ENCODE measurements at regions not wholly inside any gene's neighbourhood (a gene's known extent, or its start where the extent isn't known, plus 50 kb on each side); places are given as distances from the start of the nearest gene placed in this dataset.

DNA sequence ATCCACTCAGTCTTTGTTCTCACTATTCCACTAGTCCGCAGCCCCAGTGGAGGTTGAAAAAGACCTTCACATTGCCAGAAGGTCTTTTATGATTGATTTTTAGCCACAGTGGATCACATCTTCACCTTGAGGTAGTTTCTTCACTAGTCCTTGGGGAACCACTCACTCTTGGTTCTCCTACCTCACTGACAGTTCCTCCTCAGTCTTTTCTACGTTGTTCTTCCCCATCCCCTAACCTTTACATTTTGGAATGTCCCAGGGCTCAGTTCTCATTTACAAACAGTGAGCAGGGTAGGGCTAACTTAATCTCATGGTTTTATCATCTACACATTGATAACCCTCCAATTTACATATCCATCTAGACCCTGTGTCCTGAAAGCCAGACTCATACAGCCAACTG lies 316.4 kb upstream of the SORL1-AS1 start:
- H3K27me3 Mint-ChIP-seq (ENCODE audit: low read depth): no peaks in the 10 kb centered on the region
- peaks cover 33% of the 10 kb centered on the region for H3K4me1 Mint-ChIP-seq
- peaks cover 12% of the 10 kb centered on the region for H3K9me3 Mint-ChIP-seq
- no peak overlapping the region for H3K27ac Mint-ChIP-seq
- no peaks in the 10 kb centered on the region for H3K36me3 Mint-ChIP-seq
- TF ChIP-seq, protein P1, sequence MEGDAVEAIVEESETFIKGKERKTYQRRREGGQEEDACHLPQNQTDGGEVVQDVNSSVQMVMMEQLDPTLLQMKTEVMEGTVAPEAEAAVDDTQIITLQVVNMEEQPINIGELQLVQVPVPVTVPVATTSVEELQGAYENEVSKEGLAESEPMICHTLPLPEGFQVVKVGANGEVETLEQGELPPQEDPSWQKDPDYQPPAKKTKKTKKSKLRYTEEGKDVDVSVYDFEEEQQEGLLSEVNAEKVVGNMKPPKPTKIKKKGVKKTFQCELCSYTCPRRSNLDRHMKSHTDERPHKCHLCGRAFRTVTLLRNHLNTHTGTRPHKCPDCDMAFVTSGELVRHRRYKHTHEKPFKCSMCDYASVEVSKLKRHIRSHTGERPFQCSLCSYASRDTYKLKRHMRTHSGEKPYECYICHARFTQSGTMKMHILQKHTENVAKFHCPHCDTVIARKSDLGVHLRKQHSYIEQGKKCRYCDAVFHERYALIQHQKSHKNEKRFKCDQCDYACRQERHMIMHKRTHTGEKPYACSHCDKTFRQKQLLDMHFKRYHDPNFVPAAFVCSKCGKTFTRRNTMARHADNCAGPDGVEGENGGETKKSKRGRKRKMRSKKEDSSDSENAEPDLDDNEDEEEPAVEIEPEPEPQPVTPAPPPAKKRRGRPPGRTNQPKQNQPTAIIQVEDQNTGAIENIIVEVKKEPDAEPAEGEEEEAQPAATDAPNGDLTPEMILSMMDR (IDR thresholded peaks at IDR 0.05; ENCODE audit: unreplicated experiment): no peak
- DNase-seq (ENCODE audit: low spot score in 2 of 2, unreplicated experiment in 2 of 2): no peak
- H3K4me3 Mint-ChIP-seq: no peak overlapping the region

DNA sequence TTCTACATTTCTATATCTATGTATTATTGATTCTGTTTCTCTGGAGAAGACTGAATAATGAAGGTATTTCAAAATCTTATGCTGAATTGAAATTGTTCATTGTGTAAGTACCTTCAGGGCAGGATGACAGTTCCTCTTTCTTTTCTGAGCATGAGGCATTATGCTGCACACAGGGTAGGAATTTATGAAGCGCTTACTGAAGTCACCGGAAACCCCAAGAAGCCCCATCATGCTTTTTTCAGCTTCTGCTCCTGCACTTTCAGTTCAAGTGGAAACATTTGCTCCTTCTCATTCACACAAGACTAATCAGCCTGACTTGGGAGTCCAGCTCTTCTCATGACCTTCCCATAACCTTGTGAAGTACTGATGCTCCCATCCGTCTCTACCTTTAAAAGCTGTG lies 314.7 kb upstream of the SORL1-AS1 start:
- TF ChIP-seq, protein P1 (IDR thresholded peaks at IDR 0.05; ENCODE audit: unreplicated experiment): no peak
- peak overlapping the region; percentile 75 for H3K27ac Mint-ChIP-seq
- no peak overlapping the region for H3K4me3 Mint-ChIP-seq
- H3K4me1 Mint-ChIP-seq: peaks cover 48% of the 10 kb centered on the region
- H3K9me3 Mint-ChIP-seq: peaks cover 12% of the 10 kb centered on the region
- H3K36me3 Mint-ChIP-seq: no peaks in the 10 kb centered on the region
- DNase-seq (ENCODE audit: low spot score in 2 of 2, unreplicated experiment in 2 of 2): no peak
- no peaks in the 10 kb centered on the region for H3K27me3 Mint-ChIP-seq (ENCODE audit: low read depth)

DNA sequence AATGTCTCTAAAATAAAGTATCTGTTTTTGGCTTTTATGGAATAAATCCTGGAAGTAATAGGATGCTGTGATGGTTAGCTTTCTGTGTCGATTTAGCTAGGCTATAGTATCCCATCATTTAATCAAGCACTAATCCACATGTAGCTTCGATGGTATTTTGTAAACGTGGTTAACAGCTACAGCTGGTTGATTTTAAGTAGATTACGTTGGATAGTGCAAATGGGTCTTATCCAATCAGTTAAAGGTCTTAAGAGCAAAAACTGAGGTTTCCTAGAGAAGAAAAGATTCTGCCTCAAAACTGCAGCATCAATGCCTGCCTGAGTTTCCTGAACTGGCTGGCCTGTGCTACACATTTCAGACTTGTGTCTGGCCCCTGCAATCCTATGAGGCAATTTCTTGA lies 314.2 kb upstream of the SORL1-AS1 start:
- TF ChIP-seq, protein P1 (IDR thresholded peaks at IDR 0.05; ENCODE audit: unreplicated experiment): no peak
- H3K36me3 Mint-ChIP-seq: no peaks in the 10 kb centered on the region
- no peak for DNase-seq (ENCODE audit: low spot score in 2 of 2, unreplicated experiment in 2 of 2)
- H3K4me1 Mint-ChIP-seq: peaks cover 48% of the 10 kb centered on the region
- H3K27me3 Mint-ChIP-seq (ENCODE audit: low read depth): no peaks in the 10 kb centered on the region
- no peak overlapping the region for H3K4me3 Mint-ChIP-seq
- no peak overlapping the region for H3K27ac Mint-ChIP-seq
- H3K9me3 Mint-ChIP-seq: peaks cover 12% of the 10 kb centered on the region

DNA sequence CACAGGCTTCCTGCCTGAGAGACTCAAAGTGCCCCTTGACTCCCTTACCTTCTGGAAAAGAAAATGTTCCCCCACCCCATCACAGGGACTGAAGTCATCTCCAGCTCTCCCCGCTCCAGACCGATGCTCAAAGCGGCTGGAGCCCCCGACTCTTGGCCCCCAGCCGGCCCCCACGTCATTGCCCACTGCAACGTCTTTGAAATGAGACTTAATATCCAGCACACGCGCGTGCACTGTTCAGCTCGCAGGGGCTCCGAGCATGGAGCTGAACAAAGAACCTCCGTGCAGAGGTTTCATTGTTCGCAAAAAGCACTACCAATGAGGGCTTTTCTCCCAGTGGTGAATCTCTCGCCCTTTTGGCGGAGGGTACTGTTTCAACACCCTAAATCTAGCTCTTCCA lies 313.4 kb upstream of the SORL1-AS1 start:
- peaks cover 46% of the 10 kb centered on the region for H3K4me1 Mint-ChIP-seq
- no peaks in the 10 kb centered on the region for H3K36me3 Mint-ChIP-seq
- H3K27me3 Mint-ChIP-seq (ENCODE audit: low read depth): no peaks in the 10 kb centered on the region
- H3K9me3 Mint-ChIP-seq: peaks cover 12% of the 10 kb centered on the region
- H3K27ac Mint-ChIP-seq: peak overlapping the region; percentile 88
- DNase-seq (ENCODE audit: low spot score in 2 of 2, unreplicated experiment in 2 of 2): no peak
- TF ChIP-seq, protein P1 (IDR thresholded peaks at IDR 0.05; ENCODE audit: unreplicated experiment): no peak
- H3K4me3 Mint-ChIP-seq: no peak overlapping the region

DNA sequence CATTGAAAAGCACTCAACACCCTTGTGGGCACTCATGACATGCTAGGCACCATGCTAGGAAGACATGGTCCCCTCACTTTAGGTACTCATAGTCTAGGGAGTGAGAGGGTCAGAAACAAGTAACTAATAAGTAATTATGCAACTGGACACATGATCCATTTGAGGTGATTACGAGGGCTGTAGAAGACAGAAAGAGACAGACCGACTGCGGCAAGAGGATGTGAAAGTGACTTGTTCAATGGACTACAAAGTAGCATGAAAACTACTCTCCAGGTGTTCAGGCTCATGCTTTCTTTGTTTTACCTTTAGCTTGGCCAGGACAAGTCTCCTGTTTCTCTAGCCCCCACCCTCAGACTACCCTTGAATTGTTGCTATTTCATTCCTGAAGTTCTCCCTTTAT lies 310.8 kb upstream of the SORL1-AS1 start:
- no peaks in the 10 kb centered on the region for H3K36me3 Mint-ChIP-seq
- no peaks in the 10 kb centered on the region for H3K27me3 Mint-ChIP-seq (ENCODE audit: low read depth)
- no peak overlapping the region for H3K4me3 Mint-ChIP-seq
- H3K9me3 Mint-ChIP-seq: no peaks in the 10 kb centered on the region
- TF ChIP-seq, protein P1 (IDR thresholded peaks at IDR 0.05; ENCODE audit: unreplicated experiment): no peak
- H3K27ac Mint-ChIP-seq: peak overlapping the region; percentile 79
- no peak for DNase-seq (ENCODE audit: low spot score in 2 of 2, unreplicated experiment in 2 of 2)
- peaks cover 45% of the 10 kb centered on the region for H3K4me1 Mint-ChIP-seq

DNA sequence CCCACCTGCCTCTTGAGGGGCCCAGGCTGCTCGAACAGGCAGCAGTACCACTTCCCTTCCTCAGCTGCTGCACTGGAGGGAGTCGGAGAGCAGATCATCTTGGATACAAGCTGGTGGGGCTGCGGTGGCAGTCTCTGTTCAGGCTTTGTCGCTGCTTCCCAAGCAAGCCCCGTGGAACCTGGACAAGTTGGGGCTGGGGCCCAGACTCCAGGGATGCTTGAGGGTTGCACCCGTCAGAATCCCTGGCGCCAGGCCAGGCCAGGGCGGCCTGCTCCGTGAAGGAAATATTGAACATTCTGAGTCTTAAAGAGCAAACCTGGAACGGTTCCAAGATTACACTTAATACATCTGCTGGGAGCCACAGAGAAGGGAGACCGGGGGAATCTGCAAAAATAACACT lies 310.1 kb upstream of the SORL1-AS1 start:
- H3K4me3 Mint-ChIP-seq: peak overlapping the region; percentile 12
- no peaks in the 10 kb centered on the region for H3K27me3 Mint-ChIP-seq (ENCODE audit: low read depth)
- no peaks in the 10 kb centered on the region for H3K36me3 Mint-ChIP-seq
- peak overlapping the region; percentile 79 for H3K27ac Mint-ChIP-seq
- H3K9me3 Mint-ChIP-seq: no peaks in the 10 kb centered on the region
- peak; percentile 63 to 79 for DNase-seq (ENCODE audit: low spot score in 2 of 2, unreplicated experiment in 2 of 2)
- TF ChIP-seq, protein P1 (IDR thresholded peaks at IDR 0.05; ENCODE audit: unreplicated experiment): no peak
- H3K4me1 Mint-ChIP-seq: peaks cover 45% of the 10 kb centered on the region

Measured in mesothelial cell of epicardium (in vitro differentiated cells).